ENCODE measurements at regions not wholly inside any gene's neighbourhood (a gene's known extent, or its start where the extent isn't known, plus 50 kb on each side); places are given as distances from the start of the nearest gene placed in this dataset.

GRCh38 chr4:103482893-103483292, 236.9 kb downstream of the TACR3 start:
- H3K36me3 ChIP-seq (ENCODE audit: insufficient read depth, low read length): no peaks in the 10 kb centered on the region
- no peaks in the 10 kb centered on the region for H3K4me1 ChIP-seq (ENCODE audit: insufficient read depth, low read length, severe bottlenecking)
- H3K27ac ChIP-seq (ENCODE audit: low read depth, low read length, poor library complexity, severe bottlenecking): no peak overlapping the region
- H3K9ac ChIP-seq (ENCODE audit: low read length): no peak overlapping the region
- H4K20me1 ChIP-seq (ENCODE audit: insufficient read depth, low read length): no peaks in the 10 kb centered on the region
- no peaks in the 10 kb centered on the region for H3K9me3 ChIP-seq (ENCODE audit: low read length)
- H3K4me2 ChIP-seq (ENCODE audit: low read length): no peak overlapping the region
- no peaks in the 10 kb centered on the region for H3K79me2 ChIP-seq (ENCODE audit: insufficient read depth, low read length)
- H3K27me3 ChIP-seq (ENCODE audit: insufficient read depth, low read length): no peaks in the 10 kb centered on the region
- no peak overlapping the region for H2AFZ ChIP-seq (ENCODE audit: low read length)
- H3F3A ChIP-seq (ENCODE audit: insufficient read depth, low read length): no peaks in the 10 kb centered on the region
- H3K9me2 ChIP-seq (ENCODE audit: low read depth, low read length): no peaks in the 10 kb centered on the region
- H3K4me3 ChIP-seq (ENCODE audit: low read depth, low read length, poor library complexity, severe bottlenecking): no peak overlapping the region
- TF ChIP-seq EZH2 (IDR thresholded peaks at IDR 0.05; ENCODE audit: borderline replicate concordance, low read length) (no peak), CTCF (IDR thresholded peaks at IDR 0.05; ENCODE audit: low read length) (no peak)

- H3K9ac ChIP-seq (ENCODE audit: low read length): no peak overlapping the region
- H3K27ac ChIP-seq (ENCODE audit: low read depth, low read length, poor library complexity, severe bottlenecking): no peak overlapping the region
- H3K9me3 ChIP-seq (ENCODE audit: low read length): no peaks in the 10 kb centered on the region
- no peaks in the 10 kb centered on the region for H3K9me2 ChIP-seq (ENCODE audit: low read depth, low read length)
- TF ChIP-seq EZH2 (IDR thresholded peaks at IDR 0.05; ENCODE audit: borderline replicate concordance, low read length) (no peak), CTCF (IDR thresholded peaks at IDR 0.05; ENCODE audit: low read length) (no peak)
- H2AFZ ChIP-seq (ENCODE audit: low read length): no peak overlapping the region
- no peaks in the 10 kb centered on the region for H3K36me3 ChIP-seq (ENCODE audit: insufficient read depth, low read length)
- no peaks in the 10 kb centered on the region for H3F3A ChIP-seq (ENCODE audit: insufficient read depth, low read length)
- H3K27me3 ChIP-seq (ENCODE audit: insufficient read depth, low read length): no peaks in the 10 kb centered on the region
- no peaks in the 10 kb centered on the region for H4K20me1 ChIP-seq (ENCODE audit: insufficient read depth, low read length)
- H3K4me1 ChIP-seq (ENCODE audit: insufficient read depth, low read length, severe bottlenecking): no peaks in the 10 kb centered on the region
- no peak overlapping the region for H3K4me3 ChIP-seq (ENCODE audit: low read depth, low read length, poor library complexity, severe bottlenecking)
- no peak overlapping the region for H3K4me2 ChIP-seq (ENCODE audit: low read length)
- H3K79me2 ChIP-seq (ENCODE audit: insufficient read depth, low read length): no peaks in the 10 kb centered on the region
Measured at GRCh38 chr4:103482471-103482870, 237.3 kb downstream of the TACR3 start.

- Histone ChIP-seq H3K9me3 (ENCODE audit: low read length) (no peaks in the 10 kb centered on the region), H3K9me2 (ENCODE audit: low read depth, low read length) (no peaks in the 10 kb centered on the region), H3K27ac (ENCODE audit: low read depth, low read length, poor library complexity, severe bottlenecking) (no peak overlapping the region), H3K27me3 (ENCODE audit: insufficient read depth, low read length) (no peaks in the 10 kb centered on the region), H3K4me2 (ENCODE audit: low read length) (no peak overlapping the region), H3K4me3 (ENCODE audit: low read depth, low read length, poor library complexity, severe bottlenecking) (no peak overlapping the region), H3K79me2 (ENCODE audit: insufficient read depth, low read length) (no peaks in the 10 kb centered on the region), H2AFZ (ENCODE audit: low read length) (no peak overlapping the region), H3K9ac (ENCODE audit: low read length) (no peak overlapping the region), H3K4me1 (ENCODE audit: insufficient read depth, low read length, severe bottlenecking) (no peaks in the 10 kb centered on the region), H4K20me1 (ENCODE audit: insufficient read depth, low read length) (no peaks in the 10 kb centered on the region), H3F3A (ENCODE audit: insufficient read depth, low read length) (no peaks in the 10 kb centered on the region), H3K36me3 (ENCODE audit: insufficient read depth, low read length) (no peaks in the 10 kb centered on the region)
- TF ChIP-seq CTCF (IDR thresholded peaks at IDR 0.05; ENCODE audit: low read length): peak; percentile 11; the same call in 1 of the 2 replicates
- no peak for TF ChIP-seq EZH2 (IDR thresholded peaks at IDR 0.05; ENCODE audit: borderline replicate concordance, low read length)
Measured at GRCh38 chr4:103478734-103479133, 241.1 kb downstream of the TACR3 start.

All from OCI-LY1 (cell line).